Neural cell (in vitro differentiated cells): ENCODE measurements at regions not wholly inside any gene's neighbourhood (a gene's known extent, or its start where the extent isn't known, plus 50 kb on each side); places are given as distances from the start of the nearest gene placed in this dataset.

Source experiments
- EP300 ChIP-seq: fragments of 450-650 bp; conservative IDR thresholded peaks from 2 replicates; pipeline ENCODE4 v1.6.1; 2014; ENCODE audit warnings: antibody characterized with exemption, mild to moderate bottlenecking, moderate library complexity; ENCODE audit not compliant: poor library complexity, severe bottlenecking
- EZH2 ChIP-seq: fragments of 200-600, 300-800 bp; shearing (Covaris generic), sonication (generic); IDR thresholded peaks from 2 replicates; pipeline ENCODE4 v1.6.1; 2014; ENCODE audit warnings: antibody characterized with exemption, low read length, borderline replicate concordance, mild to moderate bottlenecking; ENCODE audit not compliant: insufficient read depth, poor library complexity, severe bottlenecking
- MXI1 ChIP-seq: fragments of 450-650 bp; conservative IDR thresholded peaks from 2 replicates; pipeline ENCODE4 v1.6.1; 2014; ENCODE audit warnings: antibody characterized with exemption, mild to moderate bottlenecking; ENCODE audit not compliant: poor library complexity, severe bottlenecking
- TAF1 ChIP-seq: IDR thresholded peaks from 2 replicates; pipeline ENCODE4 v1.6.1; 2012; ENCODE audit warnings: low read depth
- TF ChIP-seq, protein P1 (sequence below): fragments of 450-650 bp; IDR thresholded peaks from 2 replicates; pipeline ENCODE4 v1.5.1; 2014; ENCODE audit warnings: antibody characterized with exemption, mild to moderate bottlenecking, moderate library complexity; ENCODE audit not compliant: poor library complexity, severe bottlenecking
- TF ChIP-seq, protein P2 (sequence below): IDR thresholded peaks from 2 replicates; pipeline ENCODE4 v1.6.1; 2012; ENCODE audit warnings: borderline replicate concordance

DNA sequence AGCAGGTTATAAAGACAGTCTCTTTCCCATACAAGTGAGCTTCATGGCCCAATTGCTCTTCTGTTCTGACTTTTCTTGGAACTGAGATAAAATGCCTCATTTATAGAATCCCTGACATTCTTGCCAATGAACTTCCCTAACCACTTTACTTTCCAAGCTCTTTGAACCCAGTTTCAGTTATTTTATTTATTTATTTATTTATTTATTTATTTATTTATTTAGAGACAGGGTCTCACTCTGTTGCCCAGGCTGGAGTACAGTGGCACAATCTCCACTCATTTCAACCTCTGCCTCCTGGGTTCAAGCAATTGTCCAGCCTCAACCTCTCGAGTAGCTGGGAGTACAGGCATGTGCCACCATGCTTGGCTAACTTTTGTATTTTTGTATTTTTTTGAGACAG, 138.5 kb upstream of the ZNF184 start:
- TF ChIP-seq EP300, result no peak
- no peak for TF ChIP-seq TAF1
- TF ChIP-seq, protein P1, sequence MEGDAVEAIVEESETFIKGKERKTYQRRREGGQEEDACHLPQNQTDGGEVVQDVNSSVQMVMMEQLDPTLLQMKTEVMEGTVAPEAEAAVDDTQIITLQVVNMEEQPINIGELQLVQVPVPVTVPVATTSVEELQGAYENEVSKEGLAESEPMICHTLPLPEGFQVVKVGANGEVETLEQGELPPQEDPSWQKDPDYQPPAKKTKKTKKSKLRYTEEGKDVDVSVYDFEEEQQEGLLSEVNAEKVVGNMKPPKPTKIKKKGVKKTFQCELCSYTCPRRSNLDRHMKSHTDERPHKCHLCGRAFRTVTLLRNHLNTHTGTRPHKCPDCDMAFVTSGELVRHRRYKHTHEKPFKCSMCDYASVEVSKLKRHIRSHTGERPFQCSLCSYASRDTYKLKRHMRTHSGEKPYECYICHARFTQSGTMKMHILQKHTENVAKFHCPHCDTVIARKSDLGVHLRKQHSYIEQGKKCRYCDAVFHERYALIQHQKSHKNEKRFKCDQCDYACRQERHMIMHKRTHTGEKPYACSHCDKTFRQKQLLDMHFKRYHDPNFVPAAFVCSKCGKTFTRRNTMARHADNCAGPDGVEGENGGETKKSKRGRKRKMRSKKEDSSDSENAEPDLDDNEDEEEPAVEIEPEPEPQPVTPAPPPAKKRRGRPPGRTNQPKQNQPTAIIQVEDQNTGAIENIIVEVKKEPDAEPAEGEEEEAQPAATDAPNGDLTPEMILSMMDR, result no peak
- TF ChIP-seq MXI1, result no peak
- no peak for TF ChIP-seq EZH2
- TF ChIP-seq, protein P2, sequence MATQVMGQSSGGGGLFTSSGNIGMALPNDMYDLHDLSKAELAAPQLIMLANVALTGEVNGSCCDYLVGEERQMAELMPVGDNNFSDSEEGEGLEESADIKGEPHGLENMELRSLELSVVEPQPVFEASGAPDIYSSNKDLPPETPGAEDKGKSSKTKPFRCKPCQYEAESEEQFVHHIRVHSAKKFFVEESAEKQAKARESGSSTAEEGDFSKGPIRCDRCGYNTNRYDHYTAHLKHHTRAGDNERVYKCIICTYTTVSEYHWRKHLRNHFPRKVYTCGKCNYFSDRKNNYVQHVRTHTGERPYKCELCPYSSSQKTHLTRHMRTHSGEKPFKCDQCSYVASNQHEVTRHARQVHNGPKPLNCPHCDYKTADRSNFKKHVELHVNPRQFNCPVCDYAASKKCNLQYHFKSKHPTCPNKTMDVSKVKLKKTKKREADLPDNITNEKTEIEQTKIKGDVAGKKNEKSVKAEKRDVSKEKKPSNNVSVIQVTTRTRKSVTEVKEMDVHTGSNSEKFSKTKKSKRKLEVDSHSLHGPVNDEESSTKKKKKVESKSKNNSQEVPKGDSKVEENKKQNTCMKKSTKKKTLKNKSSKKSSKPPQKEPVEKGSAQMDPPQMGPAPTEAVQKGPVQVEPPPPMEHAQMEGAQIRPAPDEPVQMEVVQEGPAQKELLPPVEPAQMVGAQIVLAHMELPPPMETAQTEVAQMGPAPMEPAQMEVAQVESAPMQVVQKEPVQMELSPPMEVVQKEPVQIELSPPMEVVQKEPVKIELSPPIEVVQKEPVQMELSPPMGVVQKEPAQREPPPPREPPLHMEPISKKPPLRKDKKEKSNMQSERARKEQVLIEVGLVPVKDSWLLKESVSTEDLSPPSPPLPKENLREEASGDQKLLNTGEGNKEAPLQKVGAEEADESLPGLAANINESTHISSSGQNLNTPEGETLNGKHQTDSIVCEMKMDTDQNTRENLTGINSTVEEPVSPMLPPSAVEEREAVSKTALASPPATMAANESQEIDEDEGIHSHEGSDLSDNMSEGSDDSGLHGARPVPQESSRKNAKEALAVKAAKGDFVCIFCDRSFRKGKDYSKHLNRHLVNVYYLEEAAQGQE, result no peak
